Osteoblast (primary cell): ENCODE measurements at regions not wholly inside any gene's neighbourhood (a gene's known extent, or its start where the extent isn't known, plus 50 kb on each side); places are given as distances from the start of the nearest gene placed in this dataset.

Experiments used
- DNase-seq: peaks from one replicate; pipeline ENCODE4 v3.0.0; 2011; ENCODE audit warnings: low spot score, mixed read lengths; ENCODE audit not compliant: insufficient read length; ENCODE audit errors: missing footprints
- H2AFZ ChIP-seq: 2 replicates; pipeline ENCODE4 v1.6.0; 2011; ENCODE audit warnings: mild to moderate bottlenecking, low read length
- H3K27ac ChIP-seq: 2 replicates; pipeline ENCODE4 v1.5.1; 2011; ENCODE audit warnings: mild to moderate bottlenecking, low read depth, low read length, moderate library complexity
- H3K27me3 ChIP-seq: 2 replicates; pipeline ENCODE4 v1.6.0; 2012; ENCODE audit warnings: mild to moderate bottlenecking, control low read depth, inconsistent platforms, low read length, moderate library complexity; ENCODE audit not compliant: insufficient read depth
- H3K36me3 ChIP-seq: 2 replicates; pipeline ENCODE4 v1.5.1; 2011; ENCODE audit warnings: mild to moderate bottlenecking, low read length, control low read depth, moderate library complexity; ENCODE audit not compliant: insufficient read depth
- H3K4me1 ChIP-seq: 2 replicates; pipeline ENCODE4 v1.5.1; 2011; ENCODE audit warnings: mild to moderate bottlenecking, low read length, control low read depth, moderate library complexity; ENCODE audit not compliant: insufficient read depth
- H3K4me2 ChIP-seq: 2 replicates; pipeline ENCODE4 v1.6.0; 2011; ENCODE audit warnings: mild to moderate bottlenecking, low read length; ENCODE audit not compliant: insufficient read depth
- H3K4me3 ChIP-seq: fragments of 200-600 bp; sonication (generic); 3 replicates; pipeline ENCODE4 v1.5.1; 2012; ENCODE audit warnings: mild to moderate bottlenecking, low read length, inconsistent platforms; ENCODE audit not compliant: insufficient read depth
- H3K79me2 ChIP-seq: 2 replicates; pipeline ENCODE4 v1.6.0; 2012; ENCODE audit warnings: mild to moderate bottlenecking, low read length, control low read depth, inconsistent platforms; ENCODE audit not compliant: insufficient read depth
- H3K9me3 ChIP-seq: 2 replicates; pipeline ENCODE4 v1.5.1; 2011; ENCODE audit warnings: low read depth, low read length, control low read depth
- H4K20me1 ChIP-seq: 2 replicates; pipeline ENCODE4 v1.6.0; 2012; ENCODE audit warnings: mild to moderate bottlenecking, low read length, control low read depth; ENCODE audit not compliant: insufficient read depth
- TF ChIP-seq, protein P1 (sequence below): IDR thresholded peaks from 2 replicates; pipeline ENCODE4 v1.5.1; 2011; ENCODE audit warnings: mild to moderate bottlenecking, low read depth, low read length, moderate library complexity; ENCODE audit errors: extremely low read depth

GRCh38 chr2:105544591-105545377 lies 145.9 kb upstream of the FHL2 start:
- H3K27me3 ChIP-seq, result peaks cover 33% of the 10 kb centered on the region
- no peaks in the 10 kb centered on the region for H4K20me1 ChIP-seq
- no peaks in the 10 kb centered on the region for H3K4me1 ChIP-seq
- no peak overlapping the region for H3K4me3 ChIP-seq
- H3K9me3 ChIP-seq, result no peaks in the 10 kb centered on the region
- H3K79me2 ChIP-seq, result no peaks in the 10 kb centered on the region
- H3K27ac ChIP-seq, result no peak overlapping the region
- H2AFZ ChIP-seq, result no peak overlapping the region
- no peak for DNase-seq
- no peaks in the 10 kb centered on the region for H3K36me3 ChIP-seq
- TF ChIP-seq, protein P1, sequence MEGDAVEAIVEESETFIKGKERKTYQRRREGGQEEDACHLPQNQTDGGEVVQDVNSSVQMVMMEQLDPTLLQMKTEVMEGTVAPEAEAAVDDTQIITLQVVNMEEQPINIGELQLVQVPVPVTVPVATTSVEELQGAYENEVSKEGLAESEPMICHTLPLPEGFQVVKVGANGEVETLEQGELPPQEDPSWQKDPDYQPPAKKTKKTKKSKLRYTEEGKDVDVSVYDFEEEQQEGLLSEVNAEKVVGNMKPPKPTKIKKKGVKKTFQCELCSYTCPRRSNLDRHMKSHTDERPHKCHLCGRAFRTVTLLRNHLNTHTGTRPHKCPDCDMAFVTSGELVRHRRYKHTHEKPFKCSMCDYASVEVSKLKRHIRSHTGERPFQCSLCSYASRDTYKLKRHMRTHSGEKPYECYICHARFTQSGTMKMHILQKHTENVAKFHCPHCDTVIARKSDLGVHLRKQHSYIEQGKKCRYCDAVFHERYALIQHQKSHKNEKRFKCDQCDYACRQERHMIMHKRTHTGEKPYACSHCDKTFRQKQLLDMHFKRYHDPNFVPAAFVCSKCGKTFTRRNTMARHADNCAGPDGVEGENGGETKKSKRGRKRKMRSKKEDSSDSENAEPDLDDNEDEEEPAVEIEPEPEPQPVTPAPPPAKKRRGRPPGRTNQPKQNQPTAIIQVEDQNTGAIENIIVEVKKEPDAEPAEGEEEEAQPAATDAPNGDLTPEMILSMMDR, result no peak
- no peak overlapping the region for H3K4me2 ChIP-seq

GRCh38 chr2:105541189-105542050 lies 142.6 kb upstream of the FHL2 start:
- H3K79me2 ChIP-seq, result no peaks in the 10 kb centered on the region
- no peak overlapping the region for H3K27ac ChIP-seq
- H3K4me2 ChIP-seq, result no peak overlapping the region
- no peaks in the 10 kb centered on the region for H3K4me1 ChIP-seq
- no peaks in the 10 kb centered on the region for H4K20me1 ChIP-seq
- no peak overlapping the region for H2AFZ ChIP-seq
- H3K27me3 ChIP-seq, result peaks cover 9% of the 10 kb centered on the region
- TF ChIP-seq, protein P1, result no peak
- H3K4me3 ChIP-seq, result no peak overlapping the region
- peak; percentile 36 for DNase-seq
- no peaks in the 10 kb centered on the region for H3K9me3 ChIP-seq
- no peaks in the 10 kb centered on the region for H3K36me3 ChIP-seq

DNA sequence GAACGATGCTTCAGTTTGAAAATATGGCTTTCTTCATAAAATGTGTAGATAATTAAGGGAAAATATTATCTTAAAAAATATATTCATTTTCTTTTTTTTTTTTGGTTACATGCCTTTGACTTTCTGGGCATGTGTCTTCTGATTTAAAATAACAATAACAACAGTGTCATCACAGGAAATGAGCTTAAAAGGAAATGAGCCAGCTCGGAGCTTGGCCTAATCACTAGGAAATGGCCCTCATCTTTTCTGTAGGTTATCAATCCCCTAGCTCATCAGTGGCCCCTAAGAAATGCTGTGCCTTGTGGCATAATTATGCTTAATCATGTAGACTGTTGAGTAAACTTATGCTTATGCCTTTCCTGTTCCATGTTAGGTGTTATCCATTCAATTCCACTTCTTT lies 141.8 kb upstream of the FHL2 start:
- no peaks in the 10 kb centered on the region for H3K79me2 ChIP-seq
- H3K4me1 ChIP-seq, result no peaks in the 10 kb centered on the region
- no peak overlapping the region for H2AFZ ChIP-seq
- H3K36me3 ChIP-seq, result no peaks in the 10 kb centered on the region
- H3K9me3 ChIP-seq, result no peaks in the 10 kb centered on the region
- no peak overlapping the region for H3K4me3 ChIP-seq
- no peak overlapping the region for H3K27ac ChIP-seq
- no peak overlapping the region for H3K4me2 ChIP-seq
- peaks cover 14% of the 10 kb centered on the region for H3K27me3 ChIP-seq
- peak; percentile 8 for DNase-seq
- TF ChIP-seq, protein P1, result no peak
- no peaks in the 10 kb centered on the region for H4K20me1 ChIP-seq

DNA sequence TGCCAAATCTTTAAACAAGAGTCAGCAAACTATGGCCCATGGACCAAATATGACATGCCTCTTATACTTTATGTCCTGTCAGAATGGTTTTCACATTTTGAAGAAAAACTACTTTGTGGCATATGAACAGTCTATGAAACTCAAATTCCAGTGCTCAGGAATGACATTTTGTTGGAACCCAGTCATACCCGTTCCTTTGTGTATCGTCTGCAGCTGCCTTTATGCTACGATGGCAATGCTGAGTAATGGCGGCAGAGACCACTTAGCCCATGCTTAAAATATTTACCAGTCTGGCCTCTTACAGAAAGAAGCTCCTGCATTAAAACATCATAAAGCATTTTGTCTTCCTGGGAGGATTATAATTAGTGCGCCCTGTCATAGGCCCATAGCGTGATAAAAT lies 140.5 kb upstream of the FHL2 start:
- H3K36me3 ChIP-seq, result no peaks in the 10 kb centered on the region
- no peak overlapping the region for H2AFZ ChIP-seq
- DNase-seq, result peak; percentile 10
- TF ChIP-seq, protein P1, result no peak
- H3K79me2 ChIP-seq, result no peaks in the 10 kb centered on the region
- H3K4me1 ChIP-seq, result no peaks in the 10 kb centered on the region
- H3K9me3 ChIP-seq, result no peaks in the 10 kb centered on the region
- no peaks in the 10 kb centered on the region for H4K20me1 ChIP-seq
- peaks cover 10% of the 10 kb centered on the region for H3K27me3 ChIP-seq
- H3K4me3 ChIP-seq, result no peak overlapping the region
- H3K27ac ChIP-seq, result no peak overlapping the region
- no peak overlapping the region for H3K4me2 ChIP-seq
